ENCODE measurements at regions not wholly inside any gene's neighbourhood (a gene's known extent, or its start where the extent isn't known, plus 50 kb on each side); places are given as distances from the start of the nearest gene placed in this dataset.

DNA sequence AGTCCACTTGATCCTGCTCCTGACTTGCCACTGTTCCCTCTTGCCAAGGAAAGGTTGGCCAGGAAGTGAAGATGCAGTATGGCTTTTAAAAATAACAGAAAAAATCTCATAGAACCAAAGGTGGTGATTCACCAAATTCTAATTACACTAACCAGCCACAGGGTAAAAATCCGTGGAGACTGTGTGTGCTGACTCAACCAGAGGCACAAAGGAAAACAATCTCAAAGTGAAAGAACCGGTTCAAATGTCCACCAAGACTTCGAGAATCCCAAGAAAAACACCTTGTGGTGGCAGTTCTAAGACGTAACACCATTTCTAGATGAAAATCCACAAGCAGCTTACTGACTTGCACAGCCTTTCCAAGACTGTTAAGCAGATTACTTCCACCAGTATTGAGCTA lies 279.1 kb downstream of the TLE1 start:
- Histone ChIP-seq H3K27me3 (ENCODE audit: control insufficient read depth, insufficient read depth, low read length) (no peaks in the 10 kb centered on the region), H3K9me3 (ENCODE audit: control insufficient read depth, insufficient read depth, low read depth, low read length) (no peaks in the 10 kb centered on the region), H3K27ac (ENCODE audit: low read length) (no peak overlapping the region), H3K4me3 (ENCODE audit: low read depth in 2 of 2, low read length in 2 of 2) (no peak overlapping the region), H3K36me3 (ENCODE audit: control insufficient read depth, insufficient read depth, low read length) (no peaks in the 10 kb centered on the region), H3K4me1 (ENCODE audit: control insufficient read depth, insufficient read depth, low read length) (no peaks in the 10 kb centered on the region)
- in situ Hi-C loops (cut with HindIII; ENCODE audit: low pct_unique_long_range_greater_than_20kb, low sequenced_read_pairs) (no loop called here), intact Hi-C loops (cut with micrococcal nuclease; ENCODE audit: unreplicated experiment) (no loop called here)
- no TSS peak for BruUV-seq (replicated peaks)
- TF ChIP-seq POLR2AphosphoS5 (IDR thresholded peaks at IDR 0.05; ENCODE audit: low read depth, low read length) (no peak), SIN3A (IDR thresholded peaks at IDR 0.05; ENCODE audit: borderline replicate concordance, insufficient read depth, low read depth, low read length) (no peak), TCF7L2 (IDR thresholded peaks at IDR 0.05; ENCODE audit: low read depth, low read length) (no peak)
- TF ChIP-seq, protein P1, sequence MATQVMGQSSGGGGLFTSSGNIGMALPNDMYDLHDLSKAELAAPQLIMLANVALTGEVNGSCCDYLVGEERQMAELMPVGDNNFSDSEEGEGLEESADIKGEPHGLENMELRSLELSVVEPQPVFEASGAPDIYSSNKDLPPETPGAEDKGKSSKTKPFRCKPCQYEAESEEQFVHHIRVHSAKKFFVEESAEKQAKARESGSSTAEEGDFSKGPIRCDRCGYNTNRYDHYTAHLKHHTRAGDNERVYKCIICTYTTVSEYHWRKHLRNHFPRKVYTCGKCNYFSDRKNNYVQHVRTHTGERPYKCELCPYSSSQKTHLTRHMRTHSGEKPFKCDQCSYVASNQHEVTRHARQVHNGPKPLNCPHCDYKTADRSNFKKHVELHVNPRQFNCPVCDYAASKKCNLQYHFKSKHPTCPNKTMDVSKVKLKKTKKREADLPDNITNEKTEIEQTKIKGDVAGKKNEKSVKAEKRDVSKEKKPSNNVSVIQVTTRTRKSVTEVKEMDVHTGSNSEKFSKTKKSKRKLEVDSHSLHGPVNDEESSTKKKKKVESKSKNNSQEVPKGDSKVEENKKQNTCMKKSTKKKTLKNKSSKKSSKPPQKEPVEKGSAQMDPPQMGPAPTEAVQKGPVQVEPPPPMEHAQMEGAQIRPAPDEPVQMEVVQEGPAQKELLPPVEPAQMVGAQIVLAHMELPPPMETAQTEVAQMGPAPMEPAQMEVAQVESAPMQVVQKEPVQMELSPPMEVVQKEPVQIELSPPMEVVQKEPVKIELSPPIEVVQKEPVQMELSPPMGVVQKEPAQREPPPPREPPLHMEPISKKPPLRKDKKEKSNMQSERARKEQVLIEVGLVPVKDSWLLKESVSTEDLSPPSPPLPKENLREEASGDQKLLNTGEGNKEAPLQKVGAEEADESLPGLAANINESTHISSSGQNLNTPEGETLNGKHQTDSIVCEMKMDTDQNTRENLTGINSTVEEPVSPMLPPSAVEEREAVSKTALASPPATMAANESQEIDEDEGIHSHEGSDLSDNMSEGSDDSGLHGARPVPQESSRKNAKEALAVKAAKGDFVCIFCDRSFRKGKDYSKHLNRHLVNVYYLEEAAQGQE (IDR thresholded peaks at IDR 0.05; ENCODE audit: insufficient read depth in 1 of 2, low read depth in 2 of 2, low read length in 1 of 2), result no peak
- TF ChIP-seq, protein P2, sequence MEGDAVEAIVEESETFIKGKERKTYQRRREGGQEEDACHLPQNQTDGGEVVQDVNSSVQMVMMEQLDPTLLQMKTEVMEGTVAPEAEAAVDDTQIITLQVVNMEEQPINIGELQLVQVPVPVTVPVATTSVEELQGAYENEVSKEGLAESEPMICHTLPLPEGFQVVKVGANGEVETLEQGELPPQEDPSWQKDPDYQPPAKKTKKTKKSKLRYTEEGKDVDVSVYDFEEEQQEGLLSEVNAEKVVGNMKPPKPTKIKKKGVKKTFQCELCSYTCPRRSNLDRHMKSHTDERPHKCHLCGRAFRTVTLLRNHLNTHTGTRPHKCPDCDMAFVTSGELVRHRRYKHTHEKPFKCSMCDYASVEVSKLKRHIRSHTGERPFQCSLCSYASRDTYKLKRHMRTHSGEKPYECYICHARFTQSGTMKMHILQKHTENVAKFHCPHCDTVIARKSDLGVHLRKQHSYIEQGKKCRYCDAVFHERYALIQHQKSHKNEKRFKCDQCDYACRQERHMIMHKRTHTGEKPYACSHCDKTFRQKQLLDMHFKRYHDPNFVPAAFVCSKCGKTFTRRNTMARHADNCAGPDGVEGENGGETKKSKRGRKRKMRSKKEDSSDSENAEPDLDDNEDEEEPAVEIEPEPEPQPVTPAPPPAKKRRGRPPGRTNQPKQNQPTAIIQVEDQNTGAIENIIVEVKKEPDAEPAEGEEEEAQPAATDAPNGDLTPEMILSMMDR (IDR thresholded peaks at IDR 0.05), result no peak
- ATAC-seq, result 0 out of 2 replicates have a peak, but pooled peaks have one; percentile 34
- DNase-seq (ENCODE audit: low read depth, low spot score), result peak; percentile 17
- CTCF ChIA-PET, result no interaction called here
- POLR2A ChIA-PET, result no interaction called here

DNA sequence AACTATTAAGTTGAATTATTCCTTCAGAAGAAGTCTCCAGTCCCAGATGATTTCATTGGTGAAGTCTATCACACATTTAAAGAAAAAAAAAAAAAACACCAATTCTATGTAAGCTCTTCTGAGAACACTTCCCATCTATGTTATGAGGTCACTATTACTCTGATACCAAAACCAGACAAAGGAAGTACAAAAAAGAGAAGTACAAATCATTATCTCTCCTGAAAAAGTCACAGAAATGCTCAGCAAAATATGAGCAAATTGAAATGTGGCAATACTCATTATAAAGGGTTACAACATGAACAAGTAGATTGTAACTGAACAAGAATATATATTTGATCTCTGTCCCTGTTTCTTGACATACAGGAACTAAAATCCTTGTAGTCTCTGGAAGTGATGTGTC lies 280.4 kb downstream of the TLE1 start:
- Histone ChIP-seq H3K36me3 (ENCODE audit: control insufficient read depth, insufficient read depth, low read length) (no peaks in the 10 kb centered on the region), H3K4me1 (ENCODE audit: control insufficient read depth, insufficient read depth, low read length) (no peaks in the 10 kb centered on the region), H3K27me3 (ENCODE audit: control insufficient read depth, insufficient read depth, low read length) (no peaks in the 10 kb centered on the region), H3K9me3 (ENCODE audit: control insufficient read depth, insufficient read depth, low read depth, low read length) (no peaks in the 10 kb centered on the region), H3K27ac (ENCODE audit: low read length) (no peak overlapping the region), H3K4me3 (ENCODE audit: low read depth in 2 of 2, low read length in 2 of 2) (no peak overlapping the region)
- ChIA-PET CTCF (no interaction called here), POLR2A (no interaction called here)
- no peak for TF ChIP-seq TCF7L2 (IDR thresholded peaks at IDR 0.05; ENCODE audit: low read depth, low read length)
- TF ChIP-seq, protein P1 (IDR thresholded peaks at IDR 0.05; ENCODE audit: insufficient read depth in 1 of 2, low read depth in 2 of 2, low read length in 1 of 2), result no peak
- TF ChIP-seq, protein P2 (IDR thresholded peaks at IDR 0.05), result no peak
- no peak for TF ChIP-seq SIN3A (IDR thresholded peaks at IDR 0.05; ENCODE audit: borderline replicate concordance, insufficient read depth, low read depth, low read length)
- TF ChIP-seq POLR2AphosphoS5 (IDR thresholded peaks at IDR 0.05; ENCODE audit: low read depth, low read length), result no peak
- DNase-seq (ENCODE audit: low read depth, low spot score) (no peak), ATAC-seq (no peak)
- no TSS peak for BruUV-seq (replicated peaks)
- in situ Hi-C loops (cut with HindIII; ENCODE audit: low pct_unique_long_range_greater_than_20kb, low sequenced_read_pairs) (no loop called here), intact Hi-C loops (cut with micrococcal nuclease; ENCODE audit: unreplicated experiment) (no loop called here)

Data from Panc1 (cell line).